ENCODE measurements at regions not wholly inside any gene's neighbourhood (a gene's known extent, or its start where the extent isn't known, plus 50 kb on each side); places are given as distances from the start of the nearest gene placed in this dataset.

- Mint-ChIP-seq H3K27ac (no peak overlapping the region), H3K4me1 (no peaks in the 10 kb centered on the region), H3K9me3 (no peaks in the 10 kb centered on the region), H3K4me3 (no peak overlapping the region), H3K27me3 (ENCODE audit: low read depth) (no peaks in the 10 kb centered on the region), H3K36me3 (ENCODE audit: insufficient read depth in 1 of 3, low read depth in 3 of 3) (no peaks in the 10 kb centered on the region)
- no peaks in the 10 kb centered on the region for H3K79me1 ChIP-seq (ENCODE audit: insufficient read depth, low read depth, low read length, poor library complexity, severe bottlenecking)
- no peak overlapping the region for H3K9ac ChIP-seq (ENCODE audit: extremely low read depth, insufficient read length, low read length)
- H3K79me2 ChIP-seq (ENCODE audit: insufficient read depth, low read length), result no peaks in the 10 kb centered on the region
- H2AFZ ChIP-seq (ENCODE audit: low read length), result no peak overlapping the region
- no peak overlapping the region for H3K14ac ChIP-seq (ENCODE audit: insufficient read depth, low read length)
- no CpG with 5 or more reads among the region's 2 CpGs for WGBS (ENCODE audit: extremely low coverage, insufficient read length, low lambda C conversion rate)
- H3K27ac ChIP-seq (ENCODE audit: insufficient read length, low read depth, low read length), result no peak overlapping the region
- H4K91ac ChIP-seq (ENCODE audit: insufficient read length, low read depth, low read length), result no peak overlapping the region
- no peak overlapping the region for H2BK15ac ChIP-seq (ENCODE audit: low read depth, low read length)
- no peaks in the 10 kb centered on the region for H3K4me1 ChIP-seq (ENCODE audit: insufficient read depth, low read length)
- no peak overlapping the region for H3K23ac ChIP-seq (ENCODE audit: insufficient read length, low read depth, low read length)
- H4K5ac ChIP-seq (ENCODE audit: insufficient read length, low read depth, low read length), result no peak overlapping the region
- no peak overlapping the region for H2BK20ac ChIP-seq (ENCODE audit: low read depth, low read length, poor library complexity, severe bottlenecking)
- no peak for DNase-seq
- H4K20me1 ChIP-seq (ENCODE audit: control insufficient read depth, insufficient read depth, insufficient read length), result no peaks in the 10 kb centered on the region
- no peak for TF ChIP-seq CTCF (conservative IDR thresholded peaks at IDR 0.05)
- no peaks in the 10 kb centered on the region for H3K9me3 ChIP-seq (ENCODE audit: control insufficient read depth, low read depth, low read length)
- H3T11ph ChIP-seq (ENCODE audit: low read length), result no peak overlapping the region
- H3K56ac ChIP-seq (ENCODE audit: insufficient read length, low read depth, low read length), result no peak overlapping the region
- H2AK5ac ChIP-seq (ENCODE audit: insufficient read length, low read length), result no peak overlapping the region
- H3K23me2 ChIP-seq (ENCODE audit: insufficient read length, low read depth, low read length, poor library complexity, severe bottlenecking), result no peaks in the 10 kb centered on the region
- H2BK120ac ChIP-seq (ENCODE audit: low read depth, low read length, poor library complexity, severe bottlenecking), result no peak overlapping the region
- H4K8ac ChIP-seq (replicated peaks; ENCODE audit: insufficient read length, low read depth, low read length), result no peak overlapping the region
- H2BK12ac ChIP-seq (ENCODE audit: insufficient read length, low read depth, low read length), result no peak overlapping the region
- H3K4ac ChIP-seq (ENCODE audit: low read depth, low read length), result no peak overlapping the region
- H3K18ac ChIP-seq (ENCODE audit: insufficient read length, low read depth, low read length), result no peak overlapping the region
- H3K4me2 ChIP-seq (ENCODE audit: insufficient read depth, insufficient read length, low read length), result no peak overlapping the region
- H2BK5ac ChIP-seq (ENCODE audit: insufficient read length, low read length), result no peak overlapping the region
- H3K27me3 ChIP-seq (ENCODE audit: insufficient read depth, low read length), result no peaks in the 10 kb centered on the region
These were observed 95.6 kb upstream of the ARHGAP20 start for GRCh38 chr11:110807801-110808200.
